ENCODE measurements at regions not wholly inside any gene's neighbourhood (a gene's known extent, or its start where the extent isn't known, plus 50 kb on each side); places are given as distances from the start of the nearest gene placed in this dataset.

- TF ChIP-seq CTCF (IDR thresholded peaks at IDR 0.05) (no peak), POLR2AphosphoS5 (IDR thresholded peaks at IDR 0.05) (no peak)
Measured at GRCh38 chr3:94304954-94305353, 242.1 kb downstream of the NSUN3 start.

All from transverse colon (tissue), 4 donors.